Umbilical cord (tissue), 1 donor: ENCODE measurements at regions not wholly inside any gene's neighbourhood (a gene's known extent, or its start where the extent isn't known, plus 50 kb on each side); places are given as distances from the start of the nearest gene placed in this dataset.
"Not testable (repeated sequence)": the region's sequence is repeated elsewhere in the genome, so short reads cannot be mapped to it uniquely, and the experiment has no call there.

Experiments
- DNase-seq: peaks from one replicate; pipeline ENCODE4 v3.0.0-alpha.2; 2015; ENCODE audit warnings: low spot score

GRCh38 chr6:82795940-82796339 is 269.7 kb downstream of the UBE3D start:
- DNase-seq: no peak

- DNase-seq: no peak
Observed at GRCh38 chr6:82801083-82801482, 264.6 kb downstream of the UBE3D start.

- DNase-seq: not testable (repeated sequence)
Observed at GRCh38 chr6:82816243-82816642, 249.4 kb downstream of the UBE3D start.

GRCh38 chr6:82818727-82819126 is 246.9 kb downstream of the UBE3D start:
- DNase-seq: no peak

GRCh38 chr6:82823361-82823760 is 242.3 kb downstream of the UBE3D start:
- no peak for DNase-seq

GRCh38 chr6:82832811-82833210 is 232.8 kb downstream of the UBE3D start:
- no peak for DNase-seq

- DNase-seq: no peak
Observed at GRCh38 chr6:82833481-82833880, 232.2 kb downstream of the UBE3D start.

GRCh38 chr6:82836022-82836575 is 229.5 kb downstream of the UBE3D start:
- DNase-seq: no peak

GRCh38 chr6:82840571-82840970 is 225.1 kb downstream of the UBE3D start:
- DNase-seq: no peak

- DNase-seq: no peak
Observed at GRCh38 chr6:82841309-82841708, 224.3 kb downstream of the UBE3D start.
